BJ (cell line): ENCODE measurements at regions not wholly inside any gene's neighbourhood (a gene's known extent, or its start where the extent isn't known, plus 50 kb on each side); places are given as distances from the start of the nearest gene placed in this dataset.

Experiments
- CTCF ChIA-PET: fragments of 350-600 bp; formaldehyde crosslinking; extraction: SDS; loops from one replicate; lab custom pipeline; 2021; ENCODE audit warnings: antibody characterized with exemption, inconsistent platforms; lab: Yijun Ruan, JAX
- POLR2A ChIA-PET: fragments of 300-600 bp; sonication (Branson Sonifier 250); formaldehyde crosslinking; extraction: SDS; loops from one replicate; lab custom pipeline; 2021; ENCODE audit warnings: antibody characterized with exemption; lab: Charles Lee
- DNase-seq: peaks from one replicate; pipeline ENCODE4 v3.0.0-alpha.2; 2011; ENCODE audit warnings: low read depth
- H3K27me3 ChIP-seq: 2 replicates; pipeline ENCODE4 v1.6.0; 2011; ENCODE audit warnings: low read length; ENCODE audit not compliant: control insufficient read depth, insufficient read depth
- H3K36me3 ChIP-seq: 2 replicates; pipeline ENCODE4 v1.5.1; 2011; ENCODE audit warnings: low read length; ENCODE audit not compliant: control insufficient read depth, insufficient read depth
- H3K4me3 ChIP-seq: 2 replicates; pipeline ENCODE4 v1.5.1; 2011; ENCODE audit warnings: low read depth, mild to moderate bottlenecking, control low read depth, low read length
- CTCF ChIP-seq: IDR thresholded peaks from 2 replicates; pipeline ENCODE4 v1.5.1; 2011; ENCODE audit warnings: low read depth, mild to moderate bottlenecking, control low read depth, inconsistent platforms, low read length, moderate library complexity; ENCODE audit not compliant: insufficient read depth

DNA sequence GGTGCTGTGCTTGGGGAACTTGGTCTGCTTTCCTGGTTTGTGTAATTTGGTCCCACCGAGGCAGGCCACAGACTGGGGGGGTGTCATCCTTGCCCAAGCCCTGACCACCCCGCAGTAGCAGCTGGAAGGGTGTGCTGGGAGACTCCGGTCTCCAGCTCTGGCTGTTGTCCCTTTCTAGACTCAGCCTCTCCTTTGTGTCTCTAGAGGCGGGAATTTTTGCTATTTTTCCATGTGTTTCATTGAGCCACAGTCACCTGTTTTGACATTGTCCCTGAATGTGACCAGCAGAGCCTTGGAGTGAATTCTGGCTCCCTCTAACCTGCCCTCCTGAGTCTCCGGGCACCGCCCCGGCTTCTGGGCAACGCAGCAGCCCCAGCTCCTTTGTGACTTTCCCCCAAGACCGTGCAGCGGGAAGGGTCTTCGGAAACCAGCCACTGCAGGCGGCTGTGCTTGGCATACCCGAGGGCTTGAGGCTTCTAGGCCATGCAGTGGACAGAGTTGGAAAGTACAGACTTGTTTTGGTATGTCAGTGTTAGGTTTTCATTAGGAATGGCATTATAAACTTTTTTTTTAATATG lies 98.6 kb downstream of the TNFAIP2 start:
- Histone ChIP-seq H3K27me3 (peaks cover 10% of the 10 kb centered on the region; the same call in 1 of the 2 replicates), H3K4me3 (no peak overlapping the region), H3K36me3 (no peaks in the 10 kb centered on the region; the same call in 1 of the 2 replicates)
- no peak for TF ChIP-seq CTCF
- DNase-seq: no peak
- ChIA-PET POLR2A (no interaction called here), CTCF (no interaction called here)

- CTCF ChIA-PET: interaction anchor here (1.3 kb wide), 1 partner anchor 119 kb away, joined by 6 read pairs; no protein-coding TSS in a partner anchor
- peaks cover 10% of the 10 kb centered on the region; the same call in 1 of the 2 replicates for H3K27me3 ChIP-seq
- no peaks in the 10 kb centered on the region; the same call in 1 of the 2 replicates for H3K36me3 ChIP-seq
- no peak for TF ChIP-seq CTCF
- no peak overlapping the region for H3K4me3 ChIP-seq
- no peak for DNase-seq
- POLR2A ChIA-PET: interaction anchor here (0.7 kb wide), 1 partner anchor 31 kb away, joined by 7 read pairs; no protein-coding TSS in a partner anchor
These were observed 100.6 kb downstream of the TNFAIP2 start for GRCh38 chr14:103223818-103224352.

- no peak for TF ChIP-seq CTCF
- ChIA-PET POLR2A (no interaction called here), CTCF (interaction anchor here (1.0 kb wide), 1 partner anchor 46 kb away, joined by 3 read pairs; no protein-coding TSS in a partner anchor)
- DNase-seq: no peak
- no peaks in the 10 kb centered on the region; the same call in 1 of the 2 replicates for H3K36me3 ChIP-seq
- no peak overlapping the region for H3K4me3 ChIP-seq
- peaks cover 8% of the 10 kb centered on the region; the same call in 1 of the 2 replicates for H3K27me3 ChIP-seq
These were observed 101.8 kb downstream of the TNFAIP2 start for GRCh38 chr14:103225062-103225461.

DNA sequence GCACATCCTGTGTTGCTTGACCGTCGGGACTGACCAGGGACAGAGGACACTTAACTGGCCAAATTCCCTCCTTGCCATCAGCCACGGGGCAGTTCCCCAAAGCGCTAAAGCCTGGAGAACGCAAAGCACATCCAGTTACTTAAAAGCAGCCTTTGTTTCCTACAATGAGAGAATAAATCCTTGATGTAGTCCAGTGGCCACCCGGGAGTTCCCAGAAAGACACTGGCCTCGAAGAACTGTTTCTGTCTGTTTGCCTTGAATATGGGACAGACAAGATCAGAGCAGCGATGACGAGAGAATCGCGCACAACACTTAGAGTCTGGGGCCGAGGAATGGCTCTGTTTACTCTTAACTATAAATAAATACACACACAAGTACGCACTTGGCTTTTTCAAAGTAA lies 102.2 kb downstream of the TNFAIP2 start:
- no peak for TF ChIP-seq CTCF
- no peak overlapping the region for H3K4me3 ChIP-seq
- H3K27me3 ChIP-seq: peaks cover 8% of the 10 kb centered on the region; the same call in 1 of the 2 replicates
- H3K36me3 ChIP-seq: no peaks in the 10 kb centered on the region; the same call in 1 of the 2 replicates
- DNase-seq: no peak
- CTCF ChIA-PET: interaction anchor here (0.7 to 1.7 kb wide), 4 partner anchors 10 to 46 kb away, joined by 3 read pairs; no protein-coding TSS in a partner anchor
- POLR2A ChIA-PET: no interaction called here

- peaks cover 8% of the 10 kb centered on the region; the same call in 1 of the 2 replicates for H3K27me3 ChIP-seq
- no peak overlapping the region for H3K4me3 ChIP-seq
- CTCF ChIA-PET: interaction anchor here (1.7 kb wide), 1 partner anchor 8 kb away, joined by 3 read pairs; no protein-coding TSS in a partner anchor
- TF ChIP-seq CTCF: no peak
- DNase-seq: no peak
- POLR2A ChIA-PET: no interaction called here
- H3K36me3 ChIP-seq: no peaks in the 10 kb centered on the region; the same call in 1 of the 2 replicates
These were observed 104.0 kb downstream of the TNFAIP2 start for GRCh38 chr14:103227094-103227768.
